H1 (cell line): ENCODE measurements at regions not wholly inside any gene's neighbourhood (a gene's known extent, or its start where the extent isn't known, plus 50 kb on each side); places are given as distances from the start of the nearest gene placed in this dataset.

Source experiments
- CTCF ChIA-PET: fragments of 300-600 bp; sonication (Branson Sonifier 250); formaldehyde crosslinking; loops from one replicate; lab custom pipeline; 2021; ENCODE audit not compliant: partially characterized antibody; lab: Charles Lee
- POLR2A ChIA-PET: fragments of 300-600 bp; sonication (Branson Sonifier 250); formaldehyde crosslinking; loops from one replicate; lab custom pipeline; 2021; ENCODE audit warnings: inconsistent platforms; ENCODE audit not compliant: partially characterized antibody; lab: Charles Lee
- DNase-seq, 2 experiments: peaks; one replicate each; pipeline versions ENCODE4 v3.0.0 to v3.0.0-alpha.2; 2010 to 2022; ENCODE audit warnings: low spot score in 2 of 2, low read depth in 1 of 2, mixed read lengths in 1 of 2
- FAIRE-seq: peaks from 2 replicates; lab custom pipeline; 2011; peaks lifted over from hg19 to GRCh38; lab: Jason Lieb, UNC
- H2AFZ ChIP-seq: 2 replicates; pipeline ENCODE4 v1.8.1; 2012; ENCODE audit warnings: low read length, inconsistent platforms
- H2AK5ac ChIP-seq: 2 replicates; pipeline ENCODE4 v1.6.1; 2013; ENCODE audit warnings: low read depth, low read length
- H2BK120ac ChIP-seq: replicated peaks from 2 replicates; pipeline ENCODE3; 2013; ENCODE audit warnings: low read depth, low read length, inconsistent platforms
- H2BK12ac ChIP-seq: 2 replicates; pipeline ENCODE4 v1.6.1; 2013; ENCODE audit warnings: low read depth, low read length
- H2BK15ac ChIP-seq: 2 replicates; pipeline ENCODE4 v1.6.1; 2013; ENCODE audit warnings: low read length
- H2BK20ac ChIP-seq: 2 replicates; pipeline ENCODE4 v1.6.1; 2013; ENCODE audit warnings: low read length
- H2BK5ac ChIP-seq: 2 replicates; pipeline ENCODE4 v1.6.1; 2013; ENCODE audit warnings: low read depth, low read length
- H3K14ac ChIP-seq: 2 replicates; pipeline ENCODE4 v1.6.1; 2013; ENCODE audit warnings: inconsistent platforms; ENCODE audit not compliant: insufficient read length
- H3K18ac ChIP-seq: 2 replicates; pipeline ENCODE4 v1.6.1; 2013; ENCODE audit warnings: low read length; ENCODE audit errors: extremely low read depth
- H3K23ac ChIP-seq: 2 replicates; pipeline ENCODE4 v1.6.1; 2013; ENCODE audit warnings: inconsistent platforms; ENCODE audit not compliant: insufficient read length
- H3K23me2 ChIP-seq: 2 replicates; pipeline ENCODE4 v1.6.1; 2013; ENCODE audit warnings: low read depth, low read length
- H3K27ac ChIP-seq: 2 replicates; pipeline ENCODE4 v1.6.1; 2011; ENCODE audit warnings: low read depth, low read length, inconsistent platforms
- H3K27me3 ChIP-seq, 4 experiments: replicated peaks in 1 of 4; 1 replicate in 1 of 4; 2 replicates in 3 of 4; pipeline versions ENCODE4 v1.6.1 to v1.8.1; 2011 to 2013; ENCODE audit warnings: low read length in 3 of 4, mild to moderate bottlenecking in 3 of 4, inconsistent platforms in 2 of 4, mixed read lengths in 2 of 4, moderate library complexity in 1 of 4; ENCODE audit not compliant: control insufficient read depth in 3 of 4, insufficient read depth in 3 of 4; ENCODE audit errors: extremely low read depth in 1 of 4
- H3K36me3 ChIP-seq, 4 experiments: 2 replicates each; pipeline versions ENCODE4 v1.6.1 to v1.8.1; 2011 to 2013; ENCODE audit warnings: mild to moderate bottlenecking in 4 of 4, low read length in 3 of 4, moderate library complexity in 2 of 4, control low read depth in 1 of 4, inconsistent platforms in 1 of 4; ENCODE audit not compliant: insufficient read depth in 4 of 4, control insufficient read depth in 2 of 4
- H3K4ac ChIP-seq: replicated peaks from 2 replicates; pipeline ENCODE3; 2013; ENCODE audit warnings: low read length, low read depth, mixed read lengths, inconsistent platforms; ENCODE audit not compliant: insufficient read length
- H3K4me1 ChIP-seq, 4 experiments: replicated peaks in 1 of 4; 1 replicate in 1 of 4; 2 replicates in 3 of 4; pipeline versions ENCODE4 v1.6.1 to v1.8.1; 2011 to 2013; ENCODE audit warnings: low read length in 3 of 4, inconsistent platforms in 2 of 4, mixed read lengths in 1 of 4; ENCODE audit not compliant: insufficient read depth in 4 of 4, control insufficient read depth in 3 of 4
- H3K4me2 ChIP-seq, 2 experiments: 2 replicates each; pipeline versions ENCODE4 v1.6.1 to v1.8.1; 2011 to 2013; ENCODE audit warnings: low read depth in 2 of 2, low read length in 2 of 2, control low read depth in 1 of 2, inconsistent platforms in 1 of 2, mild to moderate bottlenecking in 1 of 2; ENCODE audit not compliant: insufficient read depth in 1 of 2
- H3K4me3 ChIP-seq, 4 experiments: fragments of 200-600, 300-600 bp in 1 of 4; sonication (generic), shearing (Covaris generic), sonication (Bioruptor Twin) in 1 of 4; 2 replicates each; pipeline versions ENCODE4 v1.5.1 to v1.8.1; 2011 to 2016; ENCODE audit warnings: low read length in 4 of 4, low read depth in 3 of 4, control low read depth in 2 of 4, inconsistent platforms in 2 of 4, mild to moderate bottlenecking in 2 of 4, mixed read lengths in 1 of 4, moderate library complexity in 1 of 4; ENCODE audit not compliant: insufficient read depth in 2 of 4; ENCODE audit errors: extremely low read depth in 1 of 4
- H3K56ac ChIP-seq: replicated peaks from 2 replicates; pipeline ENCODE3; 2013; ENCODE audit warnings: low read depth, mild to moderate bottlenecking, mixed read lengths, low read length, inconsistent platforms; ENCODE audit not compliant: insufficient read length
- H3K79me1 ChIP-seq: 2 replicates; pipeline ENCODE4 v1.6.1; 2013; ENCODE audit warnings: low read depth, low read length, control low read depth
- H3K79me2 ChIP-seq, 2 experiments: 2 replicates each; pipeline versions ENCODE4 v1.6.1 to v1.8.1; 2012 to 2013; ENCODE audit warnings: low read length in 2 of 2, mild to moderate bottlenecking in 2 of 2, inconsistent platforms in 1 of 2; ENCODE audit not compliant: insufficient read depth in 2 of 2, control insufficient read depth in 1 of 2
- H3K9ac ChIP-seq, 4 experiments: replicated peaks in 1 of 4; 1 replicate in 1 of 4; 2 replicates in 3 of 4; pipeline versions ENCODE4 v1.6.1 to v1.8.1; 2011 to 2013; ENCODE audit warnings: low read depth in 3 of 4, low read length in 3 of 4, control low read depth in 2 of 4, mild to moderate bottlenecking in 2 of 4, moderate library complexity in 2 of 4, inconsistent platforms in 1 of 4; ENCODE audit errors: extremely low read depth in 1 of 4
- H3K9me3 ChIP-seq, 2 experiments: 2 replicates each; pipeline versions ENCODE4 v1.6.1 to v1.8.1; 2012 to 2013; ENCODE audit warnings: mild to moderate bottlenecking in 2 of 2, moderate library complexity in 2 of 2, control low read depth in 1 of 2, inconsistent platforms in 1 of 2, low read depth in 1 of 2, low read length in 1 of 2, mixed read lengths in 1 of 2; ENCODE audit not compliant: insufficient read depth in 2 of 2
- H4K20me1 ChIP-seq, 2 experiments: replicated peaks in 1 of 2; 2 replicates each; pipeline versions ENCODE3 to v1.8.1; 2011 to 2013; ENCODE audit warnings: inconsistent platforms in 2 of 2, low read length in 2 of 2, mild to moderate bottlenecking in 1 of 2; ENCODE audit not compliant: insufficient read depth in 2 of 2, control insufficient read depth in 1 of 2
- H4K5ac ChIP-seq: 2 replicates; pipeline ENCODE4 v1.6.1; 2013; ENCODE audit warnings: low read length, low read depth, mixed read lengths, inconsistent platforms; ENCODE audit not compliant: insufficient read length
- H4K8ac ChIP-seq: 2 replicates; pipeline ENCODE4 v1.8.0; 2013; ENCODE audit warnings: mild to moderate bottlenecking, moderate library complexity, low read length, inconsistent platforms; ENCODE audit not compliant: insufficient read depth; ENCODE audit errors: extremely low read depth
- H4K91ac ChIP-seq: replicated peaks from 2 replicates; pipeline ENCODE3; 2013; ENCODE audit warnings: low read length, mixed read lengths, inconsistent platforms; ENCODE audit not compliant: insufficient read length
- ASH2L ChIP-seq: fragments of 200-600, 300-600 bp; sonication (generic); IDR thresholded peaks from one replicate; pipeline ENCODE4 v1.7.1; 2017; ENCODE audit warnings: low read length
- ATF2 ChIP-seq: IDR thresholded peaks from 2 replicates; pipeline ENCODE4 v1.6.1; 2012; ENCODE audit warnings: low read length, inconsistent platforms
- BRCA1 ChIP-seq: IDR thresholded peaks from 2 replicates; pipeline ENCODE4 v1.6.1; 2012; ENCODE audit warnings: low read depth, low read length, improper control_type of control experiment
- JUND ChIP-seq: IDR thresholded peaks from 2 replicates; pipeline ENCODE4 v1.6.1; 2011; ENCODE audit warnings: mild to moderate bottlenecking, improper control_type of control experiment, low read length
- KDM1A ChIP-seq: fragments of 200-600, 300-600 bp; sonication (generic); IDR thresholded peaks from 2 replicates; pipeline ENCODE4 v1.7.1; 2016; ENCODE audit warnings: mild to moderate bottlenecking, low read length, borderline replicate concordance
- KDM4A ChIP-seq: IDR thresholded peaks from one replicate; pipeline ENCODE4 v1.7.1; 2012; ENCODE audit warnings: low read depth, mild to moderate bottlenecking, moderate library complexity, low read length, inconsistent platforms; ENCODE audit not compliant: severe bottlenecking
- NRF1 ChIP-seq: IDR thresholded peaks from 2 replicates; pipeline ENCODE4 v1.6.1; 2011; ENCODE audit warnings: mild to moderate bottlenecking, low read depth, low read length, improper control_type of control experiment
- POLR2A ChIP-seq, 2 experiments: IDR thresholded peaks; 1 replicate in 1 of 2; 2 replicates in 1 of 2; pipeline ENCODE4 v1.6.1; 2011; ENCODE audit warnings: low read depth in 2 of 2, low read length in 2 of 2, mild to moderate bottlenecking in 2 of 2; ENCODE audit errors: control extremely low read depth in 1 of 2
- RNF2 ChIP-seq: fragments of 200-900, 300-1000 bp; sonication (generic); IDR thresholded peaks from 2 replicates; pipeline ENCODE4 v1.7.1; 2016; ENCODE audit warnings: borderline replicate concordance, low read depth, mild to moderate bottlenecking, antibody characterized with exemption, low read length; ENCODE audit not compliant: poor library complexity, severe bottlenecking; ENCODE audit errors: missing control alignments
- SP1 ChIP-seq: IDR thresholded peaks from 2 replicates; pipeline ENCODE4 v1.6.1; 2011; ENCODE audit warnings: low read depth, low read length
- SP2 ChIP-seq: IDR thresholded peaks from 2 replicates; pipeline ENCODE4 v1.6.1; 2012; ENCODE audit warnings: mild to moderate bottlenecking, low read length, inconsistent platforms
- TAF1 ChIP-seq: IDR thresholded peaks from 2 replicates; pipeline ENCODE4 v1.6.1; 2011; ENCODE audit warnings: mild to moderate bottlenecking, low read depth, low read length
- WGBS, 2 experiments: shearing (Covaris generic) in 1 of 2; methylation state at CpG; one replicate each; pipeline versions ENCODE4 v1.1.6 to v1.1.7; 2013 to 2015; ENCODE audit warnings: low lambda C conversion rate in 2 of 2, mixed read lengths in 2 of 2, inconsistent platforms in 1 of 2, low coverage in 1 of 2, missing lambda C conversion rate in 1 of 2; ENCODE audit not compliant: insufficient replicate concordance in 2 of 2, insufficient coverage in 1 of 2, insufficient read length in 1 of 2; ENCODE audit errors: extremely low coverage in 1 of 2, missing lambda C conversion rate in 1 of 2; 5-methylcytosine and 5-hydroxymethylcytosine counted together

- no peak overlapping the region for H3K27ac ChIP-seq
- H4K91ac ChIP-seq, result no peak overlapping the region
- no peak overlapping the region for H3K9ac ChIP-seq
- TF ChIP-seq KDM4A (no peak), JUND (no peak), SP1 (no peak), ATF2 (no peak), SP2 (no peak), POLR2A (IDR thresholded peaks at IDR 0.05; ENCODE audit: control extremely low read depth in 1 of 2, low read depth in 2 of 2, low read length in 2 of 2) (no peak), TAF1 (no peak), NRF1 (no peak), KDM1A (no peak), BRCA1 (no peak), ASH2L (no peak), RNF2 (no peak)
These were observed 277.3 kb downstream of the MBD2 start for GRCh38 chr18:53947092-53947640.

More at GRCh38 chr18:53947092-53947640, 277.3 kb downstream of the MBD2 start:
- Histone ChIP-seq H2BK12ac (no peak overlapping the region), H3K14ac (no peak overlapping the region), H2BK120ac (no peak overlapping the region), H3K36me3 (peaks cover 0 to 4% (median 0%) of the 10 kb centered on the region in 4 experiments; a peak in 1 of 8 replicates), H2BK5ac (no peak overlapping the region), H4K5ac (no peak overlapping the region), H2AK5ac (no peak overlapping the region), H3K4me1 (no peaks in the 10 kb centered on the region), H3K4me2 (no peak overlapping the region), H3K4me3 (no peak overlapping the region), H3K9me3 (peaks cover 20 to 33% of the 10 kb centered on the region in 2 experiments), H3K23ac (no peak overlapping the region), H3K23me2 (no peaks in the 10 kb centered on the region), H3K18ac (no peak overlapping the region), H2BK20ac (no peak overlapping the region), H3K4ac (no peak overlapping the region), H4K20me1 (no peaks in the 10 kb centered on the region), H3K79me1 (no peaks in the 10 kb centered on the region), H3K79me2 (no peaks in the 10 kb centered on the region), H3K27me3 (no peaks in the 10 kb centered on the region), H2BK15ac (no peak overlapping the region), H2AFZ (no peak overlapping the region), H3K56ac (no peak overlapping the region), H4K8ac (no peak overlapping the region)
- DNase-seq (no peak), FAIRE-seq (no peak)
- CTCF ChIA-PET, result interaction anchor here (1.0 to 1.1 kb wide), 2 partner anchors 59 to 955 kb away, joined by 3 read pairs; no protein-coding TSS in a partner anchor
- POLR2A ChIA-PET, result no interaction called here
- 88% methylated on average over 5 of the region's 5 CpGs; no CpG with 5 or more reads in 1 of the 2 experiments for WGBS, 2 experiments
